GM21360 (cell line): ENCODE measurements at regions not wholly inside any gene's neighbourhood (a gene's known extent, or its start where the extent isn't known, plus 50 kb on each side); places are given as distances from the start of the nearest gene placed in this dataset.

Experiments used
- ATAC-seq: cut with Tn5 transposase; IDR thresholded peaks from one replicate; pipeline ENCODE4 v1.9.1; 2021; ENCODE audit warnings: mild to moderate bottlenecking, moderate library complexity; ENCODE audit not compliant: unreplicated experiment

DNA sequence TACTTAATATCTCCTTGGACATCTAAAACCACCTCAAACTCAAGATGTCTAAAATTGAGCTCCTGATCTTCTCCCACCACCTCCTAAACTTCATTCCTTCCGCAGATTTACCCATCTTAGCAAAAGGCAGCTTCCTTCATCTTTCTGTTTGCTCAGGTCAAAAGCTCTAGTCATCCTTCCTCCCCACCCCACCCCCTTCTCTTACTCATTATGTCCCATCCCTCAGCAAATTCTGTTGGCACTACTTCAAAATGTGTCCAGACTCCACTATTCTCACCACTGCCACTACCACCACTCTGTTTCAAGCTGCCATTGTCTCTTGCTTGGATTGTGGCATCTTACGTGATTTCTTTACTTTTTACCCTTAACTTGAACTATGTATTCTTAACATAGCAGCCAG lies 59.2 kb upstream of the ZDHHC17 start:
- ATAC-seq, result no peak

DNA sequence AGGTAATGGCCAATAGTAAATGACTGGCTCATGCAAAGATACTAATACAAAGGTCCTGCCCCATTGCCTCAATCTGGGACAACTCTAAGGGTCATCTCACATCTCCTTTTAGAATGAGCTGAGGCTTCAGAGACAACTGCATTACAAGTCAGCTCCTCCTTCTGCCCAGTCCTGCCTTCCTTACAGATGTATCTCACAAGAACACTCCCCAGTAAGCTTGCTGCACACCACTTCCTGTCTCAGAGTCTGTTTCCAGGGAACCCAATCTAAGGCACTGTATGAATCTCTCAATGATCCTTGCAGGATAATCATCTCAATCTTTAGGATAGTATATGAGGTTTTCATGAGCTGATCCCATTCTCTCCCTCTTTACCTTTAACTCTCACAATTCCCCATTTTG lies 57.8 kb upstream of the ZDHHC17 start:
- no peak for ATAC-seq

DNA sequence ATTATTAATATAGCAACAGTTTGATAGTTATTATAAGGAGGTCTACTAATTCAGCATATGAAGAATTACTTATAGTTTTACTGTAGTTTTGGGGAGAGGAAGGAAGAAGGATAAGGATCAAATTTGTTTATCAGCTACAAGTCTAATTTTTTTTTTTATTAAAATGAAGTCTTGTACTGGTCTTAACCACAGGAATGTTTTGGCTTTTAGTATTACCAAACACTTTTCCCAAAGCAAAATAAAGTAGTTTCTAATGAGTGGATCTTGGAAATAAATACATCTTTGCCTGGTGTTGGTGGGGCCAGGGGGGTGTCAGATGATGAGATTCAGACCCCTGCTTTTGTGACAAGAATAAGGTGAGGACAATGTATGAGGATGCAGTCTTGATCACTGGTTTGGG lies 57.2 kb upstream of the ZDHHC17 start:
- no peak for ATAC-seq

DNA sequence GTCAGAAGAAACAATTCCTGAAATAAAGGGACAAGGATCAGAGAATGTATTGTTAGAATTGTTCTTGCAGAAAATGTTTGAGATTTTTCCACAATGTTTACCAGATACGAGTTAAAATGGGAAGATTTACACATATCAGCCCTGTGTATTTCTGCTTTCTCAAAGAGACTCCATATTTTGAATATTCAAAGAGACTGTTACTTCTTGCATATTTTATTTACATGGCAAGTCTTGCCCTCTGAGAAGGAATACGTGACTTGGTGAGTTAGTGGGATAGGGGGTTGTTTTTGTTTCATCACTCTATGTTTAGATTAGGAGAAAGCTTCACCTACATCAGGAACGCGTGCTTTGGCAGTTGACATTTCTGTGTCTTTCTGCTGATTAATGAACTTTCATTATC lies 56.1 kb upstream of the ZDHHC17 start:
- no peak for ATAC-seq

DNA sequence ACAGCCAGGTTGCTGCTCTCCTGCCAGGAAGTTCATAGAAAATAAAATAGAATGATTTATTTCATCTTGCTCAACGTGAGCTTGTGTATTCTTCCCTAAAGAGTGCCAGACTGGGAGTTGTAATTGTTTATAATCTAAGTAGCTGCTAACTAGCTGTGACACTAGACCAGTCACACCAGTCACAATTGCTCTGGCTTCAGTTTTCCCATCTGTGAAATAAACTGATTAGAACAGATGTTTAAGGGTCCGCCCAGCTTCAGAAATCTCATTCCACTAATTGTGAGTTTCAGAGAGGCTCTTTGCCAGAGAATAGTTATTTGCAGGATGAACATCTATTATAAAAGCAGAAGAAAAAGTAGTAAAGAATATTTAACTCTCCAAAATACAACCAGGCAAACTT lies 55.6 kb upstream of the ZDHHC17 start:
- ATAC-seq, result no peak

DNA sequence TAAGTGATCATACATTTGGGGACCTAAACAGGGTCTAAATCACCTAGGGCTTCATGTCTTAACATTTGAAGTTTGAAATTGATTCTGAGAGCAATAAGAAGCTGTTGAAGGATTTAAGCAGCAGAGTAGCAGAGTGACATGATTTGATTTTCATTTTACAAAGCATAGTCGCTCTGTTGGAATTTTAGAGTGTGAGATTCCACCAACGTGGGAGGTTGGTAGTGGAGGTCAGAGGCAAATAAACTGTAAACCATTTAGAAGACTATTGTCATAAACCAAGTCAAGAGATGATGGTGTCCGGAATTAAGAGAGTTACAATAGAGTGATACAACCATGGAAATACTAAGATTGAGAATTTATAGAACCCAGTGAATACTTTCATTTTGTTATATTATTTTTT lies 52.7 kb upstream of the ZDHHC17 start:
- ATAC-seq, result no peak

DNA sequence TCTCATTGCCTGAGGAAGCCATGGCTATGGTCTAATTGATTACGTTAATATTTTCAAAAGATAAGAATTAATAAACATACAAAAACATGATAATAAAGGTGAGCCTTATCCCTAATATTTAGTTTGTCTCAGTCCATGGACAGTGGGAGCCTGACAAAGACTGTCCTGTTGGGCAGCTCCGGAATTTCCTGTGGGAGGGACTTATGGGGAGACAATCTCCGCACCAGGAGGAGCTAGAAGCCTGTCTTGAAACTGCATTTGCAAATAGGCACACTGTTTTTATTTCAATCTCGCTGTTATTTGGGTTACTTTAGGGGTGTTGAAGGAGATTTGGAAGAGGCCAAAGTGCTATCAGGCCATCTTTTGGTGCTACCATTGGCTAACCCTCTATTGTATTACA lies 50.8 kb upstream of the ZDHHC17 start:
- no peak for ATAC-seq

DNA sequence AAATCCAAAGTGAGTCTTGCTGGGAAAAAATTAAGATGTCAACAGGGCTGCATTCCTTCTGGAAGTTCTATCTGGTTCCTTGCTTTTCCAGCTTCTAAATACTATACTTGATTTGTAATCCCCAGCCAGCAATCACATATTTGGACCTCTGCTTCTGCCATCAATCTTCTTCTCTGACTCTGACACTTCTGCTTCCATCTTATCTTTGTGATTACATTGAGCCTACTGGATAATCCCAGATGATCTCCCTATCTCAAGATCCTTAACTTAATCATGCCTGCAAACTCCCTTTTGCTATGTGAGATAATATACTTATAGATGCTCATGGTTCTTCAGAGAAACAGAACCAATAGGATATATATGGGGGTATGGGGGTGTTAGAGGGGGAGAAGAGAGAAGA lies 49.9 kb upstream of the ZDHHC17 start:
- no peak for ATAC-seq
